Endodermal cell (in vitro differentiated cells): ENCODE measurements at regions not wholly inside any gene's neighbourhood (a gene's known extent, or its start where the extent isn't known, plus 50 kb on each side); places are given as distances from the start of the nearest gene placed in this dataset.
"Not testable (repeated sequence)": the region's sequence is repeated elsewhere in the genome, so short reads cannot be mapped to it uniquely, and the experiment has no call there.

Experiments used
- DNase-seq: peaks from one replicate; pipeline ENCODE4 v3.0.0-alpha.2; 2017
- H3K27ac ChIP-seq: 2 replicates; pipeline ENCODE4 v1.5.1; 2013; ENCODE audit warnings: mild to moderate bottlenecking, low read depth, low read length, moderate library complexity
- H3K27me3 ChIP-seq: 2 replicates; pipeline ENCODE4 v1.6.1; 2013; ENCODE audit warnings: mild to moderate bottlenecking, low read length, moderate library complexity; ENCODE audit not compliant: insufficient read depth, control insufficient read depth, poor library complexity, severe bottlenecking
- H3K36me3 ChIP-seq: 2 replicates; pipeline ENCODE4 v1.7.0; 2013; ENCODE audit warnings: mild to moderate bottlenecking, low read length, moderate library complexity; ENCODE audit not compliant: control insufficient read depth, insufficient read depth
- H3K4me1 ChIP-seq: one replicate; pipeline ENCODE4 v1.7.0; 2013; ENCODE audit warnings: low read length; ENCODE audit not compliant: control insufficient read depth, insufficient read depth
- H3K4me3 ChIP-seq: 2 replicates; pipeline ENCODE4 v1.5.1; 2013; ENCODE audit warnings: mild to moderate bottlenecking, low read length, moderate library complexity
- H3K9ac ChIP-seq: 2 replicates; pipeline ENCODE4 v1.6.1; 2013; ENCODE audit warnings: mild to moderate bottlenecking, low read length, moderate library complexity; ENCODE audit not compliant: poor library complexity, severe bottlenecking; ENCODE audit errors: extremely low read depth
- H3K9me3 ChIP-seq: 2 replicates; pipeline ENCODE4 v1.6.1; 2013; ENCODE audit warnings: mild to moderate bottlenecking, low read length, moderate library complexity; ENCODE audit not compliant: control insufficient read depth
- H3K27ac Mint-ChIP-seq: 2 replicates; pipeline ENCODE4 v1.8.0; 2020; ENCODE audit warnings: mixed read lengths
- H3K27me3 Mint-ChIP-seq: 2 replicates; pipeline ENCODE4 v1.8.0; 2021; ENCODE audit warnings: mild to moderate bottlenecking, mixed read lengths; ENCODE audit not compliant: insufficient read depth
- H3K36me3 Mint-ChIP-seq: 2 replicates; pipeline ENCODE4 v1.8.0; 2020; ENCODE audit warnings: low read depth, mixed read lengths
- H3K4me1 Mint-ChIP-seq: 2 replicates; pipeline ENCODE4 v1.8.0; 2020; ENCODE audit warnings: mixed read lengths
- H3K4me3 Mint-ChIP-seq: 2 replicates; pipeline ENCODE4 v1.8.0; 2020; ENCODE audit warnings: mild to moderate bottlenecking, moderate library complexity, mixed read lengths
- H3K9me3 Mint-ChIP-seq: 2 replicates; pipeline ENCODE4 v1.8.0; 2020; ENCODE audit warnings: mild to moderate bottlenecking, mixed read lengths
- WGBS, 2 experiments: methylation state at CpG; one replicate each; pipeline versions ENCODE4 v1.1.5 to v1.1.7; 2013; ENCODE audit warnings: missing lambda C conversion rate in 2 of 2, mixed read lengths in 1 of 2; ENCODE audit not compliant: insufficient coverage in 1 of 2, insufficient read length in 1 of 2; 5-methylcytosine and 5-hydroxymethylcytosine counted together
- TF ChIP-seq, protein P1 (sequence below): fragments of 200-600 bp; sonication (generic); conservative IDR thresholded peaks from 2 replicates; pipeline ENCODE4 v1.5.0; 2021; ENCODE audit warnings: antibody characterized with exemption, mild to moderate bottlenecking

DNA sequence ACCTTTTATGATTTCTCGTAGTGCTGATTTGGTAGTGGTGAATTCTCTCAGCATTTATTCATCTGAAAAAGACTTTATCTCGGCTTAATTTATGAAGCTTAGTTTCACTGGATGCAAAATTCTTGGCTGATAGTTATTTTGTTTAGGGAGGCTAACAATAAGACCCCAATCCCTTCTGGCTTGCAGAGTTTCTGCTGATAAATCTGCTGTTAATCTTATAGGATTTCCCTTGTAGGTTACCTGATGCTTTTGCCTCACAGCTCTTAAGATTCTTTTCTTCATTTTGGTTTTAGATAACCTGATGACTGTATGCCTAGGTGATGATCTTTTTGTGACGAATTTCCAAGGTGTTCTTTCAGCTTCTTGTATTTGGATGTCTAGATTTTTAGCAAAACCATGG is 388.7 kb downstream of the UTRN start:
- Histone ChIP-seq H3K4me3 (no peak overlapping the region), H3K4me1 (no peaks in the 10 kb centered on the region), H3K9ac (no peak overlapping the region), H3K9me3 (peaks cover 59% of the 10 kb centered on the region), H3K36me3 (peaks cover 6% of the 10 kb centered on the region), H3K27me3 (no peaks in the 10 kb centered on the region), H3K27ac (no peak overlapping the region)
- Mint-ChIP-seq H3K27me3 (no peaks in the 10 kb centered on the region), H3K27ac (no peak overlapping the region), H3K9me3 (peaks cover 62% of the 10 kb centered on the region), H3K4me1 (peaks cover 2% of the 10 kb centered on the region), H3K36me3 (peaks cover 32% of the 10 kb centered on the region), H3K4me3 (no peak overlapping the region)
- TF ChIP-seq, protein P1, sequence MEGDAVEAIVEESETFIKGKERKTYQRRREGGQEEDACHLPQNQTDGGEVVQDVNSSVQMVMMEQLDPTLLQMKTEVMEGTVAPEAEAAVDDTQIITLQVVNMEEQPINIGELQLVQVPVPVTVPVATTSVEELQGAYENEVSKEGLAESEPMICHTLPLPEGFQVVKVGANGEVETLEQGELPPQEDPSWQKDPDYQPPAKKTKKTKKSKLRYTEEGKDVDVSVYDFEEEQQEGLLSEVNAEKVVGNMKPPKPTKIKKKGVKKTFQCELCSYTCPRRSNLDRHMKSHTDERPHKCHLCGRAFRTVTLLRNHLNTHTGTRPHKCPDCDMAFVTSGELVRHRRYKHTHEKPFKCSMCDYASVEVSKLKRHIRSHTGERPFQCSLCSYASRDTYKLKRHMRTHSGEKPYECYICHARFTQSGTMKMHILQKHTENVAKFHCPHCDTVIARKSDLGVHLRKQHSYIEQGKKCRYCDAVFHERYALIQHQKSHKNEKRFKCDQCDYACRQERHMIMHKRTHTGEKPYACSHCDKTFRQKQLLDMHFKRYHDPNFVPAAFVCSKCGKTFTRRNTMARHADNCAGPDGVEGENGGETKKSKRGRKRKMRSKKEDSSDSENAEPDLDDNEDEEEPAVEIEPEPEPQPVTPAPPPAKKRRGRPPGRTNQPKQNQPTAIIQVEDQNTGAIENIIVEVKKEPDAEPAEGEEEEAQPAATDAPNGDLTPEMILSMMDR, result no peak
- 89% methylated on average over 3 of the region's 3 CpGs; no CpG with 5 or more reads in 1 of the 2 experiments for WGBS, 2 experiments
- DNase-seq, result no peak

DNA sequence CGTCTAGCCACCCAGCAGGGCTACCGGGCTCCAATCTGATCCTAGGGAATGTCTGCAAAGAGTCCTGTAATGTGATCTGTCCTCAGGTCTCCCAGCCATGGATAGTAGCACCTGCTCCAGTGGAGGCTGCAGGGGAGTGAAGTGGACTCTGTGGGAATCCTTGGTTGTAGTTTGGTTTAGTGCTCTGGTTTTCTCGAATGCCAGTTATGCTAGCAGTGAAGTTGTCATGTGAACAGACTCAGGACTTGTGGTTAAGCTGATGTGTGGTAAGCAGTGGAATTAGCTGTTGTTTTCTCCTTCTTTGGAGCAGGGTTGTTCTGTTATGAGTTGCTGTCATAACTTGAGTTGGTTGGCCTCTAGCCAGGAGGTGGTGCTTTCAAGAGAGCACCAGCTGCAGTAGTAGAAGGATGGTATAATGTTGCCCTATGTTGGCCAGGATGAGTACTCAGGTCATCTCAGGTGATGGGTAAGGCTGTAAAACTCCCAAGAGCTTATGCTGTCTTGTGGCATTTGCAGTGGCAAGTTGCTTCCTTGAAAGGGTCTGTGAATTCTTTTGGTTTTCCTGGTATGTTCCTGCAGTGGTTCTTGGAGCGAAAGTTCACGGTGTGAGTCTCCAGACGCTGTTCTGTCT is 390.2 kb downstream of the UTRN start:
- no peaks in the 10 kb centered on the region for H3K27me3 Mint-ChIP-seq
- peaks cover 2% of the 10 kb centered on the region for H3K4me1 Mint-ChIP-seq
- Histone ChIP-seq H3K4me1 (no peaks in the 10 kb centered on the region), H3K9me3 (peaks cover 46% of the 10 kb centered on the region), H3K9ac (no peak overlapping the region), H3K4me3 (no peak overlapping the region), H3K27me3 (no peaks in the 10 kb centered on the region), H3K27ac (no peak overlapping the region), H3K36me3 (peaks cover 15% of the 10 kb centered on the region)
- 95 to 100% methylated on average over 4 to 6 of the region's 6 CpGs for WGBS, 2 experiments
- DNase-seq, result no peak
- no peak overlapping the region for H3K4me3 Mint-ChIP-seq
- TF ChIP-seq, protein P1, result no peak
- H3K27ac Mint-ChIP-seq, result no peak overlapping the region
- peaks cover 25% of the 10 kb centered on the region for H3K36me3 Mint-ChIP-seq
- peaks cover 52% of the 10 kb centered on the region for H3K9me3 Mint-ChIP-seq

DNA sequence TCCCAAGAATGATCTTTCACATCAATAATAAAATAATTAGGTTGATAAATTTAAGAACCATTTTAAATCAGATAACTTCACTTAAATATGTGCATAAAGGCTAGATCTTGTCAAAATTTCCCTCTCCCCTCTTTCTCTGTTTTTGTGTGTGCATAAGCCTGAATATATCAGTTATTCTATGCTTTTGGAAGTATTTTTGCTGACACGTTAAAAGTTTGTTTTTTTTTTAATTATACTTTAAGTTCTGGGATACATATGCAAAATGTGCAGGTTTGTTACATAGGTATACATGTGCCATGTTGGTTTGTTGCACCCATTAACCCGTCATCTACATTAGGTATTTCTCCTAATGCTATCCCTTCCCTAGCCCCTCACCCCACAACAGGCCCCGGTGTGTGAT is 391.2 kb downstream of the UTRN start:
- H3K36me3 Mint-ChIP-seq, result peaks cover 27% of the 10 kb centered on the region
- WGBS, 2 experiments, result 100% methylated on average over 2 of the region's 3 CpGs; no CpG with 5 or more reads in 1 of the 2 experiments
- H3K9me3 Mint-ChIP-seq, result peaks cover 42% of the 10 kb centered on the region
- H3K27ac Mint-ChIP-seq, H3K4me1 Mint-ChIP-seq, H3K4me3 Mint-ChIP-seq, H3K4me3 ChIP-seq, H3K9ac ChIP-seq, H3K27me3 Mint-ChIP-seq, H3K27ac ChIP-seq, H3K27me3 ChIP-seq, DNase-seq, H3K4me1 ChIP-seq: not testable (repeated sequence)
- Histone ChIP-seq H3K9me3 (peaks cover 39% of the 10 kb centered on the region), H3K36me3 (peaks cover 18% of the 10 kb centered on the region)

DNA sequence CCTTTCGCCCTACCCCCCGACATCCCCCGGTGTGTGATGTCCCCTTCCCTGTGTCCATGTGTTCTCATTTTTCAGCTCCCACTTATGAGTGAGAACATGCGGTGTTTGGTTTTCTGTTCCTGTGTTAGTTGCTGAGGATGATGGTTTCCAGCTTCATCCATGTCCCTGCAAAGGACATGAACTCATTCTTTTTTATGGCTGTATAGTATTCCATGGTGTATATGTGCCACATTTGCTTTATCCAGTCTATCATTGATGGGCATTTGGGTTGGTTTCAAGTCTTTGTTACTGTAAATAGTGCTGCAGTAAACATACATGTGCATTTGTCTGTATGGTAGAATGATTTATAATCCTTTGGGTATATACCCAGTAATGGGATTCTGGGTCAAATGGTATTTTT is 392.1 kb downstream of the UTRN start:
- H3K27me3 Mint-ChIP-seq, H3K27ac ChIP-seq, H3K4me1 Mint-ChIP-seq, H3K27ac Mint-ChIP-seq, H3K4me3 ChIP-seq, H3K9ac ChIP-seq, DNase-seq, H3K4me3 Mint-ChIP-seq, H3K27me3 ChIP-seq, H3K4me1 ChIP-seq: not testable (repeated sequence)
- Mint-ChIP-seq H3K36me3 (peaks cover 24% of the 10 kb centered on the region), H3K9me3 (peaks cover 34% of the 10 kb centered on the region)
- WGBS, 2 experiments, result 100% methylated on average over 1 to 4 of the region's 4 CpGs
- H3K9me3 ChIP-seq, result peaks cover 33% of the 10 kb centered on the region
- peaks cover 18% of the 10 kb centered on the region for H3K36me3 ChIP-seq
